Activated CD4-positive, alpha-beta T cell treated with anti-CD3 and anti-CD28 coated beads for 36 hours (primary cell): ENCODE measurements at regions not wholly inside any gene's neighbourhood (a gene's known extent, or its start where the extent isn't known, plus 50 kb on each side); places are given as distances from the start of the nearest gene placed in this dataset.
"Not testable (repeated sequence)": the region's sequence is repeated elsewhere in the genome, so short reads cannot be mapped to it uniquely, and the experiment has no call there.

ENCODE experiments used
- ATAC-seq: fragments of 200-7000 bp; cut with Tn5 transposase; one replicate; pipeline ENCODE4 v1.10.0; 2021; ENCODE audit warnings: mild to moderate bottlenecking, moderate library complexity
- CTCF ChIA-PET: fragments of 350-600 bp; sonication (Branson Sonifier 250); formaldehyde crosslinking; loops from one replicate; lab custom pipeline; 2021; ENCODE audit warnings: antibody characterized with exemption; lab: Charles Lee
- POLR2A ChIA-PET: fragments of 350-600 bp; sonication (Branson Sonifier 250); formaldehyde crosslinking; loops from one replicate; lab custom pipeline; 2021; ENCODE audit warnings: antibody characterized with exemption, inconsistent platforms; lab: Charles Lee
- DNase-seq: peaks from one replicate; pipeline ENCODE4 v3.0.0-alpha.2; 2020
- H3K27ac Mint-ChIP-seq: one replicate; pipeline ENCODE4 v1.8.0; 2021; ENCODE audit warnings: mixed read lengths
- H3K27me3 Mint-ChIP-seq: one replicate; pipeline ENCODE4 v1.8.0; 2021; ENCODE audit warnings: mixed read lengths
- H3K36me3 Mint-ChIP-seq: one replicate; pipeline ENCODE4 v1.8.0; 2021; ENCODE audit warnings: low read depth, mixed read lengths
- H3K4me1 Mint-ChIP-seq: one replicate; pipeline ENCODE4 v1.8.0; 2021; ENCODE audit warnings: mixed read lengths
- H3K4me3 Mint-ChIP-seq: one replicate; pipeline ENCODE4 v1.8.0; 2021; ENCODE audit warnings: mild to moderate bottlenecking, moderate library complexity, mixed read lengths
- H3K9me3 Mint-ChIP-seq: one replicate; pipeline ENCODE4 v1.8.0; 2021; ENCODE audit warnings: low read depth, mixed read lengths
- intact Hi-C, 2 experiments: fragments of 100-400 bp; cut with DNase I in 1 of 2; cut with micrococcal nuclease in 1 of 2; formaldehyde crosslinking; loops; one replicate each; pipeline versions ENCODE4 v1.14.2 to v1.15.1; 2022 to 2024; cut with DNase I, micrococcal nuclease

DNA sequence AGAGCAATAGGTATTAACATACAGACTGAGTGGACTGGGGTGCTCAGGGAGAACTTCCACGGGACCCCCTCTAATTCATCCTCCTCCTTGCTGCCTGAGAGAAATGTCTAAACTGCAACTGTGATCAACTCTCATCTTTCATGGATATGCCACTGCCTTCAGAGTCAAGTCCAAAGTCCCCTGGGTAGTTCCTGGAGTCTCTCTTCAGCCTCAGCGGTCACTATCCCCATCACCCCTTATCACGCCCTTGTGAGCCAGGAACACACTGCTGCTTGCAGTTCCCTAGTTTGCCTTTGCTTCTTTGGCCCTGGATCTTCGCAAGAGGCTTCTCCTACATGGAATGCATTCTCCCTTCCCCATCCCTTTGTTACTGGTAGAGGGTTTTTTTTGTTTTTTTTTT lies 58.7 kb upstream of the AUTS2 start:
- intact Hi-C loops: no loop called here
- CTCF ChIA-PET: no interaction called here
- Mint-ChIP-seq H3K27me3 (peaks cover 2% of the 10 kb centered on the region), H3K27ac (no peak overlapping the region), H3K36me3 (no peaks in the 10 kb centered on the region), H3K4me1 (no peaks in the 10 kb centered on the region), H3K9me3 (peaks cover 3% of the 10 kb centered on the region), H3K4me3 (no peak overlapping the region)
- no peak for ATAC-seq
- POLR2A ChIA-PET: no interaction called here
- no peak for DNase-seq

DNA sequence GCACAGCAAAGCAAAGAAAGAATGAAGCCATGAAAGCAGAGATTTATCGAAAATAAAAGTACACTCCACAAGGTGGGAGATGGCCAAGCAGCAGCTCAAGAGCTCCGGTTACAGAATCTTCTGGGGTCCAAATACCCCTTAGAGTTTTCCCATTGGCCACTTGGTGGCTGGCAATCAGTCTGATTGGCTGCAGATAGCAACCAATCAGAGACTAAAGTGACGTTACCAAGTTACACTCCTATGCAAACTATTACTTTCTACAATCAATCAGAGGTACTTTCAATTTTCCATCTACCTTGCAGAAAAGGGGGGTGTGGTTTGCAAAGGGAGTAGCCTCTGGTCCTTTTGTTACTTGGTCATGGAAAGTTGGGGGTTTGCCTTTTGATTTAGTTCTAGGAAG lies 58.0 kb upstream of the AUTS2 start:
- Mint-ChIP-seq H3K9me3 (peaks cover 3% of the 10 kb centered on the region), H3K36me3 (no peaks in the 10 kb centered on the region), H3K27ac (no peak overlapping the region), H3K4me1 (no peaks in the 10 kb centered on the region), H3K27me3 (no peaks in the 10 kb centered on the region), H3K4me3 (no peak overlapping the region)
- no peak for DNase-seq
- no peak for ATAC-seq
- ChIA-PET POLR2A (no interaction called here), CTCF (no interaction called here)
- intact Hi-C loops: no loop called here

DNA sequence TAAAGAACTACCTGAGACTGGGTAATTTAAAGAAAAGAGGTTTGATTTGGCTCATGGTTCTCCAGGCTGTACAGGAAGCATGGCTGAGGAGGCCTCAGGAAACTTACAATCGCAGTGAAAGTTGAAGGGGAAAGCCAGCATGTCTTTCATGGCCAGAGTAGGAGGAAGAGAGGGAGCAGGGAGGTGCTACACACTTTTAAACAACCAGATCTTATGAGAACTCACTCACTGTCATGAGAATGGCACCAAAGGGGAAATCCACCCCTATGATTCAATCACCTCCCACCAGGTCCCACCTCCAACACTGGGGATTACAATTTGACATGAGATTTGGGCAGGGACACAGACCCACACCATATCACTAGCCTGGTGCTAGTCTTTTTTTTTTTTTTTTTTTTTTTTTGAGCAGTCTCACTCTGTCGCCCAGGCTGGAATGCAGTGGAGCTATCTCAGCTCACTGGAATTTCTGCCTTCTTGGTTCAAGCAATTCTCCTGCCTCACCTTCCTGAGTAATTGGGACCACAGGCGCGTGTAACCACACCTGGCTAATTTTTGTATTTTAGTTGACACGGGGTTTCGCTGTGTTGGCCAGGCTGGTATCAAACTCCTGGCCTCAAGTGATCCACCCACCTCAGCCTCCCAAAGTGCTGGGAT lies 56.4 kb upstream of the AUTS2 start:
- CTCF ChIA-PET, POLR2A ChIA-PET, ATAC-seq, DNase-seq, H3K4me1 Mint-ChIP-seq, H3K27ac Mint-ChIP-seq, H3K4me3 Mint-ChIP-seq, H3K36me3 Mint-ChIP-seq, intact Hi-C loops, H3K27me3 Mint-ChIP-seq, H3K9me3 Mint-ChIP-seq: not testable (repeated sequence)

DNA sequence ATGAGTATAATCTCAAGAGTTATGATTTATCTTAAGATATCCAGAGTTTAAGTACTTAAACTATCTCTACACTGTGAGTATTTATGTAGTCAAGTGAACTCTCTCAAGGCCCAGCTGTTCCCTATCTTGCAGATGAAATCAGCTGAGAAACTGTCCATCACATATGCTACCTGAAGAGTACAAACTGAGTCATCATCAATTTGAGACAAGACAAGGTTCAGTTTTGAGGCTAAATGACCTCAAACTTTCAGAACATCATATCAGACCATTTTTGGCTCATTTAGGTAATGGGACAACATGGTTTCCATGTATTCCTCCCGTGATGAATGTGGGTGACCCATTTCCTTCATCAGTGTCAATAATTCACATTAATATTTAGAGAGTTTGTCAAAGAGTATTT lies 53.1 kb upstream of the AUTS2 start:
- Mint-ChIP-seq H3K4me3 (no peak overlapping the region), H3K27ac (no peak overlapping the region), H3K27me3 (no peaks in the 10 kb centered on the region), H3K36me3 (no peaks in the 10 kb centered on the region), H3K4me1 (no peaks in the 10 kb centered on the region), H3K9me3 (peaks cover 2% of the 10 kb centered on the region)
- ChIA-PET CTCF (no interaction called here), POLR2A (no interaction called here)
- ATAC-seq: no peak
- intact Hi-C loops: no loop called here
- DNase-seq: no peak
